Nephron (organoid): ENCODE measurements at regions not wholly inside any gene's neighbourhood (a gene's known extent, or its start where the extent isn't known, plus 50 kb on each side); places are given as distances from the start of the nearest gene placed in this dataset.

Experiments
- H3K27ac Mint-ChIP-seq, 3 experiments: 2 replicates each; pipeline ENCODE4 v1.8.0; 2020; ENCODE audit warnings: mixed read lengths in 3 of 3, mild to moderate bottlenecking in 2 of 3, moderate library complexity in 1 of 3
- H3K27me3 Mint-ChIP-seq: 2 replicates; pipeline ENCODE4 v1.8.0; 2021; ENCODE audit warnings: low read depth, mild to moderate bottlenecking, moderate library complexity, mixed read lengths
- H3K36me3 Mint-ChIP-seq: 2 replicates; pipeline ENCODE4 v1.8.0; 2020; ENCODE audit warnings: low read depth, mixed read lengths
- H3K4me1 Mint-ChIP-seq: 2 replicates; pipeline ENCODE4 v1.8.0; 2020; ENCODE audit warnings: mixed read lengths
- H3K4me3 Mint-ChIP-seq, 3 experiments: 2 replicates each; pipeline ENCODE4 v1.8.0; 2020; ENCODE audit warnings: mild to moderate bottlenecking in 3 of 3, mixed read lengths in 3 of 3, moderate library complexity in 2 of 3
- H3K9me3 Mint-ChIP-seq: 2 replicates; pipeline ENCODE4 v1.8.0; 2020; ENCODE audit warnings: mixed read lengths
- TF ChIP-seq, protein P1 (sequence below), 3 experiments: fragments of 200-600 bp; sonication (generic); IDR thresholded peaks; one replicate each; pipeline ENCODE4 v1.5.0; 2021; ENCODE audit warnings: antibody characterized with exemption in 3 of 3; ENCODE audit not compliant: unreplicated experiment in 3 of 3

GRCh38 chr18:76568731-76569130 lies 73.7 kb upstream of the ZNF516 start:
- H3K4me1 Mint-ChIP-seq = peaks cover 22% of the 10 kb centered on the region
- no peaks in the 10 kb centered on the region for H3K36me3 Mint-ChIP-seq
- peaks cover 4% of the 10 kb centered on the region for H3K27me3 Mint-ChIP-seq
- TF ChIP-seq, protein P1, sequence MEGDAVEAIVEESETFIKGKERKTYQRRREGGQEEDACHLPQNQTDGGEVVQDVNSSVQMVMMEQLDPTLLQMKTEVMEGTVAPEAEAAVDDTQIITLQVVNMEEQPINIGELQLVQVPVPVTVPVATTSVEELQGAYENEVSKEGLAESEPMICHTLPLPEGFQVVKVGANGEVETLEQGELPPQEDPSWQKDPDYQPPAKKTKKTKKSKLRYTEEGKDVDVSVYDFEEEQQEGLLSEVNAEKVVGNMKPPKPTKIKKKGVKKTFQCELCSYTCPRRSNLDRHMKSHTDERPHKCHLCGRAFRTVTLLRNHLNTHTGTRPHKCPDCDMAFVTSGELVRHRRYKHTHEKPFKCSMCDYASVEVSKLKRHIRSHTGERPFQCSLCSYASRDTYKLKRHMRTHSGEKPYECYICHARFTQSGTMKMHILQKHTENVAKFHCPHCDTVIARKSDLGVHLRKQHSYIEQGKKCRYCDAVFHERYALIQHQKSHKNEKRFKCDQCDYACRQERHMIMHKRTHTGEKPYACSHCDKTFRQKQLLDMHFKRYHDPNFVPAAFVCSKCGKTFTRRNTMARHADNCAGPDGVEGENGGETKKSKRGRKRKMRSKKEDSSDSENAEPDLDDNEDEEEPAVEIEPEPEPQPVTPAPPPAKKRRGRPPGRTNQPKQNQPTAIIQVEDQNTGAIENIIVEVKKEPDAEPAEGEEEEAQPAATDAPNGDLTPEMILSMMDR (IDR thresholded peaks at IDR 0.05; ENCODE audit: unreplicated experiment in 3 of 3) = no peak
- peak overlapping the region in 1 of 3 experiments; percentile 35 for H3K27ac Mint-ChIP-seq
- H3K9me3 Mint-ChIP-seq = no peaks in the 10 kb centered on the region
- H3K4me3 Mint-ChIP-seq = no peak overlapping the region

DNA sequence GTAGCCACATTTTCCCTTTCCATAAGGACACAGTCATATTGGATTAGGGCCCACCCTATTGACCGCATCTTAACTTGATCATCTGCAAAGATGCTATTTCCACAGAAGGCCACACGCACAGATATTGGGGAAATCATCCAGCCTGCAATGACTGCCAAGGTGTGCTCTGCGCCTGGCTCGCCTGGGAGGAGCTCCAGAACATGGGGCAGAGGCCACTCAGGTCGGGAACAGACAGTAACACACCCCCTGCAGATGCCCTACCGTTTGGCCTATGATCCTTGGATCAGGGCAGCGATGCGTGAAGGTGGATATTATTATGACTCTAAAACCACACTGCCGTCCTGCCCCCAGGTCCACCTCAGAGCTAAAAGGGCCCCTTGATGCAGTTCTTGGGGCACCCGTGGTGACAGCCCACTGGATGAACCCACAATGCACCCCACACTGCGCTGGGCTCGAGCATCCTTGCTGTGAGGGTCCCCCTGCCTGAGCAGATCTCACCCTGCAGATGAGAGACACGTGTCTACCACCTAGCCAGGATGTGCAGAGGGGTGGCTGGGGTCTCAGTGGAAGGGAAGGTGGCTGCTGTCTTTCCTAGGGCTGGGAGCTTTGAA lies 72.9 kb upstream of the ZNF516 start:
- peaks cover 22% of the 10 kb centered on the region for H3K4me1 Mint-ChIP-seq
- H3K27ac Mint-ChIP-seq = no peak overlapping the region
- no peaks in the 10 kb centered on the region for H3K9me3 Mint-ChIP-seq
- H3K36me3 Mint-ChIP-seq = no peaks in the 10 kb centered on the region
- H3K27me3 Mint-ChIP-seq = peaks cover 4% of the 10 kb centered on the region
- H3K4me3 Mint-ChIP-seq = no peak overlapping the region
- TF ChIP-seq, protein P1 (IDR thresholded peaks at IDR 0.05; ENCODE audit: unreplicated experiment in 3 of 3) = no peak

GRCh38 chr18:76566987-76567386 lies 71.9 kb upstream of the ZNF516 start:
- H3K36me3 Mint-ChIP-seq = no peaks in the 10 kb centered on the region
- peaks cover 17% of the 10 kb centered on the region for H3K4me1 Mint-ChIP-seq
- peak overlapping the region in 2 of 3 experiments; percentile 59 to 88 for H3K27ac Mint-ChIP-seq
- TF ChIP-seq, protein P1 (IDR thresholded peaks at IDR 0.05; ENCODE audit: unreplicated experiment in 3 of 3) = no peak
- peaks cover 4% of the 10 kb centered on the region for H3K27me3 Mint-ChIP-seq
- peak overlapping the region in 1 of 3 experiments; percentile 5 for H3K4me3 Mint-ChIP-seq
- no peaks in the 10 kb centered on the region for H3K9me3 Mint-ChIP-seq

- H3K36me3 Mint-ChIP-seq = no peaks in the 10 kb centered on the region
- TF ChIP-seq, protein P1 (IDR thresholded peaks at IDR 0.05; ENCODE audit: unreplicated experiment in 3 of 3) = no peak
These were observed 70.5 kb upstream of the ZNF516 start for GRCh38 chr18:76565238-76566173.

DNA sequence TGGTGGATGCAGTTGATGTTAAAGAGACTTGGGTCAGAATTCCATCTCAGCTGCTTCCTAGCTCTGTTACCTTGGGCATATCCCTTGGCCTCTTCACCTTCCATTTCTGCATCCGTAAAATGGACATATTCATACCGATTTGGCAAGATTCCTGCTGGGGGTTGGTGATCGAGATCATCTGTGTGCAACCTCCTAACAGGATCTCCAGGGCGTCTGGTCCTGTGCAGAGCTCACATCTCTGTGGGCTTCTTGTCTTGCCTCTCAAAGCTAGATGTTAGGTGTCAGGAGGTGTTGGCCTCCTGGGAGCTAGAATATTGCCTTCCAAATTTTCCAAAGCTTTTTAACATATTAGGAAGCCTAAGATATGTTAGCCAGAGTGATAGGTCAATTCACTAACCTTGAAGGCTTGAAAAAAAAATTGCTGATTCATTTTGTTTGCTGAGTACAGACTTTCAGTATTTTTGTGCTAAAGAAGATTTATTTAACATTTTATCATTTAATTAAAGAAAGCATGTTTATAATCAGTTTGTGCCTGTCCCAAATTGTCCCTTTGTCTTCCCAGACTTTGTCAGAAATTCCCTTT lies 69.7 kb upstream of the ZNF516 start:
- peaks cover 17% of the 10 kb centered on the region for H3K4me1 Mint-ChIP-seq
- H3K4me3 Mint-ChIP-seq = peak overlapping the region; percentile 2 to 20 (median 20)
- H3K27me3 Mint-ChIP-seq = peaks cover 4% of the 10 kb centered on the region
- peak overlapping the region; percentile 68 to 86 (median 73) for H3K27ac Mint-ChIP-seq
- H3K36me3 Mint-ChIP-seq = no peaks in the 10 kb centered on the region
- TF ChIP-seq, protein P1 (IDR thresholded peaks at IDR 0.05; ENCODE audit: unreplicated experiment in 3 of 3) = no peak
- H3K9me3 Mint-ChIP-seq = peaks cover 2% of the 10 kb centered on the region

More at GRCh38 chr18:76565238-76566173, 70.5 kb upstream of the ZNF516 start:
- peaks cover under 1% of the 10 kb centered on the region for H3K9me3 Mint-ChIP-seq
- H3K27ac Mint-ChIP-seq = peak overlapping the region; percentile 68 to 86 (median 73)
- peaks cover 17% of the 10 kb centered on the region for H3K4me1 Mint-ChIP-seq
- H3K27me3 Mint-ChIP-seq = peaks cover 4% of the 10 kb centered on the region
- peak overlapping the region; percentile 2 to 20 (median 20) for H3K4me3 Mint-ChIP-seq
